Testis (tissue), 2 donors: ENCODE measurements at regions not wholly inside any gene's neighbourhood (a gene's known extent, or its start where the extent isn't known, plus 50 kb on each side); places are given as distances from the start of the nearest gene placed in this dataset.
"Not testable (repeated sequence)": the region's sequence is repeated elsewhere in the genome, so short reads cannot be mapped to it uniquely, and the experiment has no call there.

Source experiments
- DNase-seq: peaks from one replicate; pipeline ENCODE4 v3.0.0-alpha.2; 2019
- H3K27ac ChIP-seq, 2 donors: fragments of 200-600 bp; sonication (generic); one replicate each; pipeline ENCODE4 v1.5.1; 2019
- H3K27me3 ChIP-seq: fragments of 200-600 bp; sonication (generic); one replicate; pipeline ENCODE4 v1.5.1; 2019
- H3K36me3 ChIP-seq: fragments of 200-600 bp; sonication (generic); one replicate; pipeline ENCODE4 v1.5.1; 2017; ENCODE audit warnings: low read depth; ENCODE audit errors: missing control alignments
- H3K4me1 ChIP-seq: fragments of 200-600 bp; sonication (generic); one replicate; pipeline ENCODE4 v1.5.1; 2019
- H3K4me3 ChIP-seq, 2 donors: fragments of 200-600 bp; sonication (generic); one replicate each; pipeline ENCODE4 v1.5.1; 2017 to 2019
- H3K9me3 ChIP-seq: fragments of 200-600 bp; sonication (generic); one replicate; pipeline ENCODE4 v1.5.1; 2017
- POLR2A ChIP-seq: fragments of 450-650 bp; IDR thresholded peaks from one replicate; pipeline ENCODE4 v1.6.1; 2017; ENCODE audit warnings: antibody characterized with exemption, mild to moderate bottlenecking, moderate library complexity
- WGBS, 2 donors: methylation state at CpG; one replicate each; pipeline ENCODE4 v1.1.5; 2018; 5-methylcytosine and 5-hydroxymethylcytosine counted together
- intact Hi-C: fragments of 100-400 bp; cut with DNase I; formaldehyde crosslinking; loops from one replicate; pipeline ENCODE4 v1.15.1; 2023; ENCODE audit warnings: low total_unique reads
- TF ChIP-seq, protein P1 (sequence below), 3 experiments: fragments of 450-650 bp in 2 of 3; fragments of 200-600 bp in 1 of 3; sonication (generic) in 1 of 3; IDR thresholded peaks; one replicate each; pipeline ENCODE4 v1.5.1; 2016 to 2019; ENCODE audit warnings: antibody characterized with exemption in 3 of 3, mild to moderate bottlenecking in 2 of 3, moderate library complexity in 1 of 3

DNA sequence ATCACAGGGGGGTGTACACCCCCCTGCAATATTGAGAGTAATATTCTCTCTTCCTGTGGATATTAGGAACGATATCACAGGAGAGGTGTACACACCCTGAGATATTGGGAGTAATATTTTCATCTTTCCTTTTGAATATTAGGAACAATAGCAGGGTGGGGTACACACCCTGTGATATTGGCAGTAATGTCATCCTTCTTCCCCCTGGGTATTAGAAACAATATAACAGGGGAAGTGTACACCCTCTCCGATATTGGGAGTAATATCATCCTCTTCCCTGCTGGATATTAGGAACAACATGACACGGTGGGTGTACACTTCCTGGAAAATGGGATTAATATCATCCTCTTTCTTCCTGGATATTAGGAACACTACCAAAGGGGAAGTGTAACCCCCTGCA, 57.8 kb upstream of the CEACAM21 start:
- TF ChIP-seq, protein P1, sequence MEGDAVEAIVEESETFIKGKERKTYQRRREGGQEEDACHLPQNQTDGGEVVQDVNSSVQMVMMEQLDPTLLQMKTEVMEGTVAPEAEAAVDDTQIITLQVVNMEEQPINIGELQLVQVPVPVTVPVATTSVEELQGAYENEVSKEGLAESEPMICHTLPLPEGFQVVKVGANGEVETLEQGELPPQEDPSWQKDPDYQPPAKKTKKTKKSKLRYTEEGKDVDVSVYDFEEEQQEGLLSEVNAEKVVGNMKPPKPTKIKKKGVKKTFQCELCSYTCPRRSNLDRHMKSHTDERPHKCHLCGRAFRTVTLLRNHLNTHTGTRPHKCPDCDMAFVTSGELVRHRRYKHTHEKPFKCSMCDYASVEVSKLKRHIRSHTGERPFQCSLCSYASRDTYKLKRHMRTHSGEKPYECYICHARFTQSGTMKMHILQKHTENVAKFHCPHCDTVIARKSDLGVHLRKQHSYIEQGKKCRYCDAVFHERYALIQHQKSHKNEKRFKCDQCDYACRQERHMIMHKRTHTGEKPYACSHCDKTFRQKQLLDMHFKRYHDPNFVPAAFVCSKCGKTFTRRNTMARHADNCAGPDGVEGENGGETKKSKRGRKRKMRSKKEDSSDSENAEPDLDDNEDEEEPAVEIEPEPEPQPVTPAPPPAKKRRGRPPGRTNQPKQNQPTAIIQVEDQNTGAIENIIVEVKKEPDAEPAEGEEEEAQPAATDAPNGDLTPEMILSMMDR (IDR thresholded peaks at IDR 0.05), result no peak
- no peak for TF ChIP-seq POLR2A
- Histone ChIP-seq H3K4me3 (no peak overlapping the region), H3K9me3 (no peaks in the 10 kb centered on the region), H3K4me1 (no peaks in the 10 kb centered on the region), H3K36me3 (no peaks in the 10 kb centered on the region), H3K27ac (no peak overlapping the region), H3K27me3 (no peaks in the 10 kb centered on the region)
- no peak for DNase-seq
- intact Hi-C loops, result no loop called here
- WGBS, 2 donors, result 46 to 51% methylated on average over 3 of the region's 3 CpGs

GRCh38 chr19:41521138-41521930, 54.6 kb upstream of the CEACAM21 start:
- 36 to 44% methylated on average over 18 of the region's 18 CpGs for WGBS, 2 donors
- H3K27me3 ChIP-seq, H3K4me1 ChIP-seq, DNase-seq, intact Hi-C loops, H3K9me3 ChIP-seq, H3K36me3 ChIP-seq: not testable (repeated sequence)
- Histone ChIP-seq H3K27ac (peak overlapping the region in 1 of 2 donors; percentile 45), H3K4me3 (peak overlapping the region; percentile 34)

DNA sequence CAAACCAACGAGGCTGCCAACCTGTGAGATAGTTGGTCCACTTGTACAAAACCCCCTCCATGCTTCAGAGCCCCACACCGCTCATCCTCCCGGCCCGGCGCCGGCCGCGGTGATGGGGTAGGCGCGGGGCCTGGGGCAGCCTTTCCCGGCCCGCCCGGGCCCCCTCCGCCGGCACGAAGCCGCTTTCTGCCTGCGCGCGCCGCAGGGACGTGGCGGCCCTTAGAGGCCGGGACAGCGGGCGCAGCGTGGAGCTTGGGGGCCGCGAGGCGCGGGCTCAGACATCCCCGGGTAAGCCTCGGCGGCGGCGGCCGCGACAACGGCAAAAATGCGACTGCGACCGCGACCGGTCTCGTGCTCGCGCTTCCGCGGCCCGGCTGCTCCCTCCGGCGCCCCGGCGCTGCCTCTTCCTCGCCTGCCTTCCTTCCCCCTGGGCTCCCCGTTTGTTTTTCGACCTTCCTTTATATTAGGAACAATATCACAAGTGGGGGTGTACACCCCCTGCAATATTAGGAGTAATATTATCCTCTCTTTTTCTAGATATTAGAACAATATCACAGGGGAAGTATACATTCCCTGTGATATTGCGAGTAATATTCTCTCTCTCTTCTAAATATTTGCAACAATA, 53.9 kb upstream of the CEACAM21 start:
- WGBS, 2 donors, result 2 to 3% methylated on average over 35 to 58 of the region's 58 CpGs
- DNase-seq, result no peak
- Histone ChIP-seq H3K27me3 (no peaks in the 10 kb centered on the region), H3K4me3 (peak overlapping the region; percentile 34), H3K9me3 (no peaks in the 10 kb centered on the region), H3K27ac (peak overlapping the region in 1 of 2 donors; percentile 45), H3K4me1 (no peaks in the 10 kb centered on the region), H3K36me3 (no peaks in the 10 kb centered on the region)
- TF ChIP-seq POLR2A, result no peak
- TF ChIP-seq, protein P1 (IDR thresholded peaks at IDR 0.05), result no peak
- intact Hi-C loops, result no loop called here

GRCh38 chr19:41525989-41526388, 50.0 kb upstream of the CEACAM21 start:
- intact Hi-C loops, result no loop called here
- Histone ChIP-seq H3K9me3 (no peaks in the 10 kb centered on the region), H3K36me3 (no peaks in the 10 kb centered on the region), H3K27ac (no peak overlapping the region), H3K27me3 (no peaks in the 10 kb centered on the region), H3K4me1 (no peaks in the 10 kb centered on the region), H3K4me3 (no peak overlapping the region)
- DNase-seq, result no peak
- WGBS, 2 donors, result 76 to 81% methylated on average over 1 of the region's 1 CpG
- no peak for TF ChIP-seq POLR2A
- TF ChIP-seq, protein P1 (IDR thresholded peaks at IDR 0.05), result no peak
